ENCODE measurements at regions not wholly inside any gene's neighbourhood (a gene's known extent, or its start where the extent isn't known, plus 50 kb on each side); places are given as distances from the start of the nearest gene placed in this dataset.
"Not testable (repeated sequence)": the region's sequence is repeated elsewhere in the genome, so short reads cannot be mapped to it uniquely, and the experiment has no call there.

- DNase-seq = no peak
Measured at GRCh38 chr2:43144263-43144662, 82.1 kb downstream of the ZFP36L2 start.

GRCh38 chr2:43143756-43144155, 82.7 kb downstream of the ZFP36L2 start:
- no peak for DNase-seq

- peak; percentile 71 for DNase-seq
Measured at GRCh38 chr2:43142921-43143438, 83.4 kb downstream of the ZFP36L2 start.

- not testable (repeated sequence) for DNase-seq
Measured at GRCh38 chr2:43141636-43142151, 84.7 kb downstream of the ZFP36L2 start.

- DNase-seq = no peak
Measured at GRCh38 chr2:43139996-43140621, 86.3 kb downstream of the ZFP36L2 start.

- no peak for DNase-seq
Measured at GRCh38 chr2:43139501-43139900, 86.9 kb downstream of the ZFP36L2 start.

- no peak for DNase-seq
Measured at GRCh38 chr2:43138441-43138840, 88.0 kb downstream of the ZFP36L2 start.

GRCh38 chr2:43136876-43137275, 89.5 kb downstream of the ZFP36L2 start:
- DNase-seq = peak; percentile 78

GRCh38 chr2:43136011-43136799, 90.2 kb downstream of the ZFP36L2 start:
- DNase-seq = no peak

GRCh38 chr2:43135583-43135982, 90.8 kb downstream of the ZFP36L2 start:
- DNase-seq = no peak

- no peak for DNase-seq
Measured at GRCh38 chr2:43134571-43134889, 91.9 kb downstream of the ZFP36L2 start.

GRCh38 chr2:43133708-43134570, 92.5 kb downstream of the ZFP36L2 start:
- peak; percentile 79 for DNase-seq

GRCh38 chr2:43133336-43133707, 93.1 kb downstream of the ZFP36L2 start:
- DNase-seq = no peak

- peak; percentile 30 for DNase-seq
Measured at GRCh38 chr2:43132683-43133301, 93.6 kb downstream of the ZFP36L2 start.

GRCh38 chr2:43131890-43132682, 94.3 kb downstream of the ZFP36L2 start:
- DNase-seq = no peak

GRCh38 chr2:43131051-43131889, 95.1 kb downstream of the ZFP36L2 start:
- DNase-seq = peak; percentile 81

- no peak for DNase-seq
Measured at GRCh38 chr2:43130548-43130875, 95.9 kb downstream of the ZFP36L2 start.

GRCh38 chr2:43129676-43130547, 96.5 kb downstream of the ZFP36L2 start:
- DNase-seq = no peak

- DNase-seq = no peak
Measured at GRCh38 chr2:43128559-43128955, 97.8 kb downstream of the ZFP36L2 start.

GRCh38 chr2:43127941-43128558, 98.4 kb downstream of the ZFP36L2 start:
- no peak for DNase-seq
